Common myeloid progenitor, CD34-positive (primary cell): ENCODE measurements at regions not wholly inside any gene's neighbourhood (a gene's known extent, or its start where the extent isn't known, plus 50 kb on each side); places are given as distances from the start of the nearest gene placed in this dataset.
"Not testable (repeated sequence)": the region's sequence is repeated elsewhere in the genome, so short reads cannot be mapped to it uniquely, and the experiment has no call there.

ENCODE experiments used
- CTCF ChIA-PET: fragments of 350-600 bp; sonication (Branson Sonifier 250); formaldehyde crosslinking; loops from one replicate; lab custom pipeline; 2021; ENCODE audit warnings: antibody characterized with exemption; lab: Charles Lee
- POLR2A ChIA-PET: fragments of 350-600 bp; sonication (Branson Sonifier 250); formaldehyde crosslinking; loops from one replicate; lab custom pipeline; 2021; ENCODE audit warnings: antibody characterized with exemption; lab: Charles Lee
- DNase-seq, 3 donors: peaks; one replicate each; pipeline versions ENCODE4 v3.0.0 to v3.0.0-alpha.2; 2013
- H3K27ac ChIP-seq, 2 experiments: 1 replicate in 1 of 2; 2 replicates in 1 of 2; pipeline ENCODE4 v1.7.0; 2013; ENCODE audit warnings: inconsistent platforms in 2 of 2, low read length in 2 of 2, mild to moderate bottlenecking in 2 of 2, low read depth in 1 of 2, moderate library complexity in 1 of 2; ENCODE audit not compliant: severe bottlenecking in 2 of 2, insufficient read depth in 1 of 2, poor library complexity in 1 of 2
- H3K27me3 ChIP-seq, 5 experiments: replicated peaks in 2 of 5; 1 replicate in 3 of 5; 2 replicates in 2 of 5; pipeline versions ENCODE4 v1.6.1 to v1.7.0; 2013; ENCODE audit warnings: low read length in 4 of 5, mild to moderate bottlenecking in 2 of 5, moderate library complexity in 2 of 5, inconsistent platforms in 1 of 5; ENCODE audit not compliant: insufficient read depth in 5 of 5, control insufficient read depth in 4 of 5
- H3K36me3 ChIP-seq, 4 experiments: 1 replicate in 2 of 4; 2 replicates in 2 of 4; pipeline versions ENCODE4 v1.6.1 to v1.7.0; 2013; ENCODE audit warnings: low read length in 3 of 4, control low read depth in 1 of 4, mild to moderate bottlenecking in 1 of 4; ENCODE audit not compliant: control insufficient read depth in 4 of 4, insufficient read depth in 4 of 4
- H3K4me1 ChIP-seq, 4 experiments: 1 replicate in 3 of 4; 2 replicates in 1 of 4; pipeline versions ENCODE4 v1.6.1 to v1.7.1; 2013; ENCODE audit warnings: low read length in 3 of 4, mild to moderate bottlenecking in 3 of 4, control low read depth in 1 of 4, inconsistent platforms in 1 of 4, moderate library complexity in 1 of 4; ENCODE audit not compliant: control insufficient read depth in 4 of 4, insufficient read depth in 4 of 4; ENCODE audit errors: control extremely low read depth in 1 of 4
- H3K4me3 ChIP-seq, 7 experiments: 1 replicate in 4 of 7; 2 replicates in 3 of 7; pipeline versions ENCODE4 v1.5.1 to v1.7.0; 2013; ENCODE audit warnings: mild to moderate bottlenecking in 7 of 7, low read length in 6 of 7, moderate library complexity in 6 of 7, inconsistent platforms in 2 of 7, low read depth in 2 of 7, control low read depth in 1 of 7; ENCODE audit not compliant: insufficient read depth in 4 of 7, control insufficient read depth in 1 of 7; ENCODE audit errors: extremely low read depth in 1 of 7
- H3K9me3 ChIP-seq, 5 experiments: 1 replicate in 4 of 5; 2 replicates in 1 of 5; pipeline versions ENCODE4 v1.6.1 to v1.7.1; 2013; ENCODE audit warnings: low read length in 4 of 5, mild to moderate bottlenecking in 2 of 5, inconsistent platforms in 1 of 5, low read depth in 1 of 5, moderate library complexity in 1 of 5; ENCODE audit not compliant: control insufficient read depth in 4 of 5, insufficient read depth in 2 of 5; ENCODE audit errors: control extremely low read depth in 1 of 5
- WGBS: methylation state at CpG from one replicate; pipeline ENCODE4 v1.1.5; 2013; ENCODE audit not compliant: insufficient coverage; 5-methylcytosine and 5-hydroxymethylcytosine counted together

GRCh38 chr6:113680301-113680700 lies 176.8 kb upstream of the MARCKS start:
- no peak overlapping the region for H3K27ac ChIP-seq
- DNase-seq = no peak
- ChIA-PET POLR2A (no interaction called here), CTCF (interaction anchor here (0.7 kb wide), 1 partner anchor 94 kb away, joined by 3 read pairs; no protein-coding TSS in a partner anchor)
- H3K36me3 ChIP-seq = no peaks in the 10 kb centered on the region
- no CpG with 5 or more reads among the region's 2 CpGs for WGBS
- no peaks in the 10 kb centered on the region for H3K27me3 ChIP-seq
- H3K4me1 ChIP-seq = peaks cover 0 to 6% (median 3%) of the 10 kb centered on the region in 4 experiments
- no peak overlapping the region for H3K4me3 ChIP-seq
- no peaks in the 10 kb centered on the region for H3K9me3 ChIP-seq

- no peak overlapping the region for H3K4me3 ChIP-seq
- H3K27ac ChIP-seq = no peak overlapping the region
- H3K9me3 ChIP-seq = no peaks in the 10 kb centered on the region
- no peak for DNase-seq
- H3K4me1 ChIP-seq = peaks cover 0 to 6% (median 3%) of the 10 kb centered on the region in 4 experiments
- no peaks in the 10 kb centered on the region for H3K27me3 ChIP-seq
- H3K36me3 ChIP-seq = no peaks in the 10 kb centered on the region
- WGBS = 100% methylated on average over 1 of the region's 3 CpGs
- ChIA-PET CTCF (no interaction called here), POLR2A (no interaction called here)
Measured at GRCh38 chr6:113683968-113684367, 173.2 kb upstream of the MARCKS start.

- H3K27ac ChIP-seq = no peak overlapping the region
- H3K4me3 ChIP-seq = no peak overlapping the region
- no peaks in the 10 kb centered on the region for H3K27me3 ChIP-seq
- ChIA-PET CTCF (no interaction called here), POLR2A (no interaction called here)
- DNase-seq = peak in 1 of 3 donors; percentile 26
- no peaks in the 10 kb centered on the region for H3K9me3 ChIP-seq
- H3K36me3 ChIP-seq = no peaks in the 10 kb centered on the region
- WGBS = 75% methylated on average over 2 of the region's 2 CpGs
- H3K4me1 ChIP-seq = peaks cover 0 to 6% (median 3%) of the 10 kb centered on the region in 4 experiments
Measured at GRCh38 chr6:113684382-113684901, 172.7 kb upstream of the MARCKS start.

DNA sequence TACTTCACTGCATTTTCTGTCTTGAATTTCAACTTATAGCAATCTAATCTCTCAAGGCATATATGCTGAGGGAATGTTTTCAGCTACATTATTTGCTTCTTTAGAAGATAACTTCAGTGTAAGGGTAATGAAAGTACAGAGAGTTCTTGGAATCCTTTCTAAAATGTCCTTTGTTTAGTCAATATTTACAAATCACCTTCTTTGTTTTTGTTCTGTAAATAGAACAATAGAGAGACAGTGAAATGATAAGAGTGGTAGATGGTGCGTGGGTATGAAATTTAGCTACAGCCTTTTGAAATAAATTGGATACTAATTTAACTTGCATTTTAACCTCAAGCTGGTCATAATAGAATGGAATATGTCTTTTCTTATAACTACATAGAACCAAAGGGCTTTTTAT lies 171.1 kb upstream of the MARCKS start:
- WGBS = no CpG with 5 or more reads among the region's 1 CpG
- Histone ChIP-seq H3K27me3 (no peaks in the 10 kb centered on the region), H3K4me1 (peaks cover 0 to 6% (median 3%) of the 10 kb centered on the region in 4 experiments), H3K4me3 (no peak overlapping the region), H3K27ac (no peak overlapping the region), H3K9me3 (no peaks in the 10 kb centered on the region), H3K36me3 (no peaks in the 10 kb centered on the region)
- CTCF ChIA-PET = no interaction called here
- no peak for DNase-seq
- POLR2A ChIA-PET = no interaction called here

GRCh38 chr6:113689620-113690019 lies 167.5 kb upstream of the MARCKS start:
- CTCF ChIA-PET = interaction anchor here (1.5 kb wide), 1 partner anchor 17 kb away, joined by 3 read pairs; no protein-coding TSS in a partner anchor
- H3K36me3 ChIP-seq, H3K9me3 ChIP-seq, H3K27me3 ChIP-seq, H3K27ac ChIP-seq, H3K4me1 ChIP-seq, POLR2A ChIA-PET, H3K4me3 ChIP-seq, DNase-seq: not testable (repeated sequence)
- WGBS = 93% methylated on average over 3 of the region's 4 CpGs

GRCh38 chr6:113690281-113691259 lies 166.6 kb upstream of the MARCKS start:
- Histone ChIP-seq H3K36me3 (no peaks in the 10 kb centered on the region), H3K27me3 (no peaks in the 10 kb centered on the region), H3K4me1 (no peaks in the 10 kb centered on the region), H3K4me3 (no peak overlapping the region), H3K9me3 (no peaks in the 10 kb centered on the region), H3K27ac (no peak overlapping the region)
- ChIA-PET POLR2A (no interaction called here), CTCF (interaction anchor here (1.5 kb wide), 1 partner anchor 18 kb away, joined by 3 read pairs; no protein-coding TSS in a partner anchor)
- peak in 2 of 3 donors; percentile 35 to 37 for DNase-seq
- 90% methylated on average over 4 of the region's 5 CpGs for WGBS

GRCh38 chr6:113691260-113691656 lies 165.9 kb upstream of the MARCKS start:
- H3K27me3 ChIP-seq = no peaks in the 10 kb centered on the region
- H3K4me3 ChIP-seq = no peak overlapping the region
- no peak overlapping the region for H3K27ac ChIP-seq
- no peaks in the 10 kb centered on the region for H3K36me3 ChIP-seq
- POLR2A ChIA-PET = no interaction called here
- DNase-seq = no peak
- H3K4me1 ChIP-seq = no peaks in the 10 kb centered on the region
- H3K9me3 ChIP-seq = no peaks in the 10 kb centered on the region
- WGBS = 95% methylated on average over 4 of the region's 4 CpGs
- CTCF ChIA-PET = no interaction called here
